Endothelial cell of umbilical vein (primary cell): ENCODE measurements at regions not wholly inside any gene's neighbourhood (a gene's known extent, or its start where the extent isn't known, plus 50 kb on each side); places are given as distances from the start of the nearest gene placed in this dataset.

Experiments
- BruUV-seq: library from RNA; stranded (reverse); fragments of 400-500 nt; replicated peaks from 2 replicates; lab custom pipeline; 2021; lab: Mats Ljungman, UMichigan
- CTCF ChIA-PET: fragments of 300-600, 350-600 bp; sonication (Branson Sonifier 250); formaldehyde crosslinking; loops from one replicate; lab custom pipeline; 2021; ENCODE audit warnings: antibody characterized with exemption, inconsistent platforms; lab: Charles Lee
- POLR2A ChIA-PET: fragments of 300-600, 350-600 bp; sonication (Branson Sonifier 250); formaldehyde crosslinking; loops from one replicate; lab custom pipeline; 2021; ENCODE audit warnings: antibody characterized with exemption, inconsistent platforms; lab: Charles Lee
- DNase-seq: peaks from one replicate; pipeline ENCODE4 v3.0.0-alpha.2; 2011; ENCODE audit warnings: low read depth, low spot score
- FAIRE-seq: peaks from 2 replicates; lab custom pipeline; 2011; peaks lifted over from hg19 to GRCh38; lab: Jason Lieb, UNC
- H2AFZ ChIP-seq: 2 replicates; pipeline ENCODE4 v1.6.0; 2012; ENCODE audit warnings: low read depth, low read length, control low read depth, inconsistent platforms
- H3K27ac ChIP-seq: 2 replicates; pipeline ENCODE4 v1.5.1; 2011; ENCODE audit warnings: low read depth, mild to moderate bottlenecking, control low read depth, low read length, moderate library complexity; ENCODE audit not compliant: insufficient read depth
- H3K27me3 ChIP-seq, 2 experiments: 2 replicates each; pipeline versions ENCODE4 v1.6.0 to v1.6.1; 2011; ENCODE audit warnings: low read length in 2 of 2, mixed read lengths in 1 of 2; ENCODE audit not compliant: control insufficient read depth in 2 of 2, insufficient read depth in 2 of 2
- H3K36me3 ChIP-seq, 2 experiments: 2 replicates in 1 of 2; 3 replicates in 1 of 2; pipeline ENCODE4 v1.5.1; 2011; ENCODE audit warnings: low read length in 2 of 2, mild to moderate bottlenecking in 1 of 2, moderate library complexity in 1 of 2; ENCODE audit not compliant: control insufficient read depth in 2 of 2, insufficient read depth in 2 of 2; ENCODE audit errors: extremely low read depth in 1 of 2
- H3K4me1 ChIP-seq: 3 replicates; pipeline ENCODE4 v1.5.1; 2011; ENCODE audit warnings: mild to moderate bottlenecking, low read length; ENCODE audit not compliant: control insufficient read depth, insufficient read depth; ENCODE audit errors: extremely low read depth
- H3K4me2 ChIP-seq: 2 replicates; pipeline ENCODE4 v1.6.1; 2011; ENCODE audit warnings: low read length, control low read depth, mixed read lengths; ENCODE audit not compliant: insufficient read depth
- H3K4me3 ChIP-seq, 3 experiments: fragments of 200-600 bp in 1 of 3; sonication (generic), shearing (Covaris generic) in 1 of 3; replicated peaks in 1 of 3; 2 replicates each; pipeline ENCODE4 v1.5.1; 2011 to 2016; ENCODE audit warnings: control low read depth in 3 of 3, low read length in 3 of 3, mild to moderate bottlenecking in 2 of 3, inconsistent platforms in 1 of 3, low read depth in 1 of 3, moderate library complexity in 1 of 3; ENCODE audit not compliant: insufficient read depth in 1 of 3
- H3K79me2 ChIP-seq: 2 replicates; pipeline ENCODE4 v1.6.0; 2012; ENCODE audit warnings: low read length, inconsistent platforms; ENCODE audit not compliant: control insufficient read depth, insufficient read depth
- H3K9ac ChIP-seq: replicated peaks from 2 replicates; pipeline ENCODE3; 2011; ENCODE audit warnings: low read length, control low read depth; ENCODE audit not compliant: insufficient read depth; ENCODE audit errors: extremely low read depth
- H3K9me1 ChIP-seq: replicated peaks from 3 replicates; pipeline ENCODE4 v1.6.0; 2011; ENCODE audit warnings: mild to moderate bottlenecking, low read length; ENCODE audit not compliant: control insufficient read depth, insufficient read depth; ENCODE audit errors: extremely low read depth
- H3K9me3 ChIP-seq: replicated peaks from 2 replicates; pipeline ENCODE4 v1.5.1; 2012; ENCODE audit warnings: low read length, inconsistent platforms; ENCODE audit not compliant: control insufficient read depth, insufficient read depth
- H4K20me1 ChIP-seq: replicated peaks from 2 replicates; pipeline ENCODE3; 2011; ENCODE audit warnings: mild to moderate bottlenecking, low read length; ENCODE audit not compliant: control insufficient read depth, insufficient read depth; ENCODE audit errors: extremely low read depth
- EZH2 ChIP-seq: IDR thresholded peaks from 2 replicates; pipeline ENCODE4 v1.6.1; 2012; ENCODE audit warnings: borderline replicate concordance, low read depth, mild to moderate bottlenecking, moderate library complexity, low read length, inconsistent platforms; ENCODE audit not compliant: severe bottlenecking
- FOS ChIP-seq: IDR thresholded peaks from 2 replicates; pipeline ENCODE4 v1.6.1; 2011; ENCODE audit warnings: mild to moderate bottlenecking, low read length, moderate library complexity, borderline replicate concordance; ENCODE audit not compliant: insufficient read depth
- GATA2 ChIP-seq: IDR thresholded peaks from 2 replicates; pipeline ENCODE4 v1.7.0; 2011; ENCODE audit warnings: low read depth, mild to moderate bottlenecking, moderate library complexity, mixed read lengths, low read length; ENCODE audit not compliant: insufficient read length, insufficient read depth
- JUN ChIP-seq: IDR thresholded peaks from 2 replicates; pipeline ENCODE4 v1.6.1; 2011; ENCODE audit warnings: borderline replicate concordance, low read depth; ENCODE audit not compliant: insufficient read length, insufficient read depth
- MYC ChIP-seq: IDR thresholded peaks from one replicate; pipeline ENCODE4 v1.6.1; 2011; ENCODE audit warnings: mild to moderate bottlenecking, low read depth, low read length
- POLR2A ChIP-seq: IDR thresholded peaks from 2 replicates; pipeline ENCODE4 v1.6.1; 2012; ENCODE audit warnings: low read depth, mild to moderate bottlenecking, control low read depth, low read length
- POLR2AphosphoS5 ChIP-seq: IDR thresholded peaks from 2 replicates; pipeline ENCODE4 v1.6.1; 2012; ENCODE audit warnings: low read depth, mild to moderate bottlenecking, control low read depth, low read length, moderate library complexity; ENCODE audit not compliant: insufficient read depth
- dilution Hi-C: fragments of 300-500 bp; cut with MboI; formaldehyde crosslinking; loops from one replicate; pipeline ENCODE4 v1.15.0; 2019; ENCODE audit warnings: low sequenced_read_pairs; ENCODE audit not compliant: extremely low pct_ligation_motif_present
- intact Hi-C: fragments of 100-400 bp; cut with micrococcal nuclease; formaldehyde crosslinking; loops from one replicate; pipeline ENCODE4 v1.10.0; 2022
- TF ChIP-seq, protein P1 (sequence below), 2 donors: IDR thresholded peaks; 1 replicate in 1 of 2; 2 replicates in 1 of 2; pipeline ENCODE4 v1.5.1; 2011; ENCODE audit warnings: low read length in 2 of 2, mild to moderate bottlenecking in 2 of 2, moderate library complexity in 2 of 2, control low read depth in 1 of 2, inconsistent platforms in 1 of 2, low read depth in 1 of 2; ENCODE audit not compliant: insufficient read depth in 1 of 2; ENCODE audit errors: extremely low read depth in 1 of 2
- TF ChIP-seq, protein P2 (sequence below): IDR thresholded peaks from 2 replicates; pipeline ENCODE4 v1.6.1; 2011; ENCODE audit not compliant: insufficient read depth, insufficient read length

DNA sequence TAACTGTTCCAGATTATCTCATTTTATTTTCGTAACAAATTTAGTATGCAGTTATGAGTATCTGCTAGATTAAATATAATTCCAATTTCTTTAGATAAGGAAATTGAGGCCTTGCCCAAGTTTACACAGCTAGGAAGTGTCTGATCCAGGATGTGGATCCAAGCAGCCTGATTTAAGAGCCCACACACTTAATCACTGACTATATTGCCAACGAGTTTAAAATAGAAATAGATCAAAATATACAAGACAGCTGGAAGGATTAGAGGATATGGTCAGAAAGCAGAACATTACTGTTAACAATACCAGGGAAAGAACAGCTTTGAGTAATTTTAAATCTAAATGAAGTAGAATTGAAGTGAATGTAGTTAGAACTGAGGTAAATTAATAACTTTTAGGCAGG is 215.2 kb downstream of the C3orf38 start:
- Histone ChIP-seq H4K20me1 (no peaks in the 10 kb centered on the region), H2AFZ (no peak overlapping the region), H3K36me3 (no peaks in the 10 kb centered on the region), H3K9ac (no peak overlapping the region), H3K4me2 (no peak overlapping the region), H3K9me1 (no peaks in the 10 kb centered on the region), H3K27me3 (no peaks in the 10 kb centered on the region), H3K9me3 (peaks cover 4% of the 10 kb centered on the region), H3K79me2 (no peaks in the 10 kb centered on the region), H3K4me1 (no peaks in the 10 kb centered on the region), H3K4me3 (no peak overlapping the region), H3K27ac (no peak overlapping the region)
- no peak for FAIRE-seq
- no peak for DNase-seq
- TF ChIP-seq EZH2, result no peak
- TF ChIP-seq JUN, result no peak
- TF ChIP-seq, protein P1, sequence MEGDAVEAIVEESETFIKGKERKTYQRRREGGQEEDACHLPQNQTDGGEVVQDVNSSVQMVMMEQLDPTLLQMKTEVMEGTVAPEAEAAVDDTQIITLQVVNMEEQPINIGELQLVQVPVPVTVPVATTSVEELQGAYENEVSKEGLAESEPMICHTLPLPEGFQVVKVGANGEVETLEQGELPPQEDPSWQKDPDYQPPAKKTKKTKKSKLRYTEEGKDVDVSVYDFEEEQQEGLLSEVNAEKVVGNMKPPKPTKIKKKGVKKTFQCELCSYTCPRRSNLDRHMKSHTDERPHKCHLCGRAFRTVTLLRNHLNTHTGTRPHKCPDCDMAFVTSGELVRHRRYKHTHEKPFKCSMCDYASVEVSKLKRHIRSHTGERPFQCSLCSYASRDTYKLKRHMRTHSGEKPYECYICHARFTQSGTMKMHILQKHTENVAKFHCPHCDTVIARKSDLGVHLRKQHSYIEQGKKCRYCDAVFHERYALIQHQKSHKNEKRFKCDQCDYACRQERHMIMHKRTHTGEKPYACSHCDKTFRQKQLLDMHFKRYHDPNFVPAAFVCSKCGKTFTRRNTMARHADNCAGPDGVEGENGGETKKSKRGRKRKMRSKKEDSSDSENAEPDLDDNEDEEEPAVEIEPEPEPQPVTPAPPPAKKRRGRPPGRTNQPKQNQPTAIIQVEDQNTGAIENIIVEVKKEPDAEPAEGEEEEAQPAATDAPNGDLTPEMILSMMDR (IDR thresholded peaks at IDR 0.05; ENCODE audit: extremely low read depth in 1 of 2, insufficient read depth in 1 of 2, low read depth in 1 of 2, low read length in 2 of 2), result no peak
- TF ChIP-seq, protein P2, sequence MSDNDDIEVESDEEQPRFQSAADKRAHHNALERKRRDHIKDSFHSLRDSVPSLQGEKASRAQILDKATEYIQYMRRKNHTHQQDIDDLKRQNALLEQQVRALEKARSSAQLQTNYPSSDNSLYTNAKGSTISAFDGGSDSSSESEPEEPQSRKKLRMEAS, result no peak
- TF ChIP-seq FOS, result no peak
- TF ChIP-seq POLR2AphosphoS5, result no peak
- TF ChIP-seq MYC, result no peak
- TF ChIP-seq GATA2, result no peak
- no peak for TF ChIP-seq POLR2A
- intact Hi-C loops, result no loop called here
- ChIA-PET CTCF (no interaction called here), POLR2A (no interaction called here)
- dilution Hi-C loops, result no loop called here
- no TSS peak for BruUV-seq
